Erythroblast (primary cell): ENCODE measurements at regions not wholly inside any gene's neighbourhood (a gene's known extent, or its start where the extent isn't known, plus 50 kb on each side); places are given as distances from the start of the nearest gene placed in this dataset.
A peak's percentile ranks its signal among the peaks of the same experiment; 100 is the strongest.

ENCODE experiments used
- DNase-seq, 2 experiments: peaks; one replicate each; lab custom pipeline; 2025; lab: John Stamatoyannopoulos, UW
- GATA1 ChIP-seq: IDR thresholded peaks from 2 replicates; pipeline ENCODE4 v1.6.1; 2011; ENCODE audit warnings: low read depth, mild to moderate bottlenecking, control low read depth, low read length, moderate library complexity
- POLR2A ChIP-seq: IDR thresholded peaks from 2 replicates; pipeline ENCODE4 v1.6.1; 2011; ENCODE audit warnings: mild to moderate bottlenecking, low read length

DNA sequence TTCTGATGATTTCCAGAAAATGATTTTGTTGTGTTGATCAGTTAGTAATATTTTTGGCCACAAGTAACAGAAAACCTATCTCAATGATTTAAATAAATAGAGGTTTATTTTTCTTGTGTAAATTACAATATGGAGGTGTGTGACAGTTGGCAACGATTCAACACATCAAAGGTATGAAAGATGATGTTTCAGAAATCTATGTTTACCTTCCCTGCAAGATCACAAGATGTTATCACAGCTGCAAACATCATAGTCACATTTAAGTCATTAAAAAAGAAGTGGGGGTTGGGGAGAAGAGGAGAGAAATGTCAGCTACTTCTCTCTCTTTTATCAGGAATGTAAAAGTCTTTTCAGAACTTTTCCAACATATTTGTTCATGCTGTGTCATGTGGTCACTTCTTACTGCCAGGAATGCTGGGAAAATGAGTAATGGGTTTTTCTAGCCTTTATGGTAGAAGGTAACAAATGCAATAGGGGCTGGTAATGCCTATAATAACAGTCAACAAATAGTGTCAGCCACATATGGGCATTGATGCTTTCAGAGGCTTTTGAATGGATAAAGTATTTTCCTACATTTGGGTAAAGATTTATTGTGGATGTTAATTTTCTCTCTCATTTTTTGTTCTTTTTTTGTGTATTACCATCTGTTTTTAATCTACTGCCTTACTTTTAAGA, 742.7 kb downstream of the TLE1 start:
- TF ChIP-seq GATA1: no peak
- TF ChIP-seq POLR2A: no peak

DNA sequence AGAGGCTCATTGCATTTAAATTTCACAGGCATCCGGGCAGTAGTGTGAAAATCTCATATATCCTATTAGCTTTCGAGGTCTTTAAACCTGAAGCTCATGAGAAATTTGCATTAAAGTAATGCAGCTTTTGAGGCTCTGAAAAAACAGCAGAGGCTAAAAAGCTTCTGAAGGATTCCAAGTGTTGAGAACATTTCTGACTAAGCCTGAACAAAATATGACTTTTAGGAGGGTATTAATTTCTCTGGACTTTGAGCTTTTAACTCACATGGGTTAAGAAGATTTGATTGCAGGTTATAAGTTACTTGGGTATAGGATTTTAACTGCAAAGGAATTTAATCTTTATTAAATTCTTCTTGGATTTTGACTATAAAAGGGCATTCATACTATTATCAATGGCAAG, 743.9 kb downstream of the TLE1 start:
- DNase-seq: no peak
- no peak for TF ChIP-seq POLR2A
- TF ChIP-seq GATA1: no peak

More for the DNA sequence above, 742.7 kb downstream of the TLE1 start:
- no peak for DNase-seq

DNA sequence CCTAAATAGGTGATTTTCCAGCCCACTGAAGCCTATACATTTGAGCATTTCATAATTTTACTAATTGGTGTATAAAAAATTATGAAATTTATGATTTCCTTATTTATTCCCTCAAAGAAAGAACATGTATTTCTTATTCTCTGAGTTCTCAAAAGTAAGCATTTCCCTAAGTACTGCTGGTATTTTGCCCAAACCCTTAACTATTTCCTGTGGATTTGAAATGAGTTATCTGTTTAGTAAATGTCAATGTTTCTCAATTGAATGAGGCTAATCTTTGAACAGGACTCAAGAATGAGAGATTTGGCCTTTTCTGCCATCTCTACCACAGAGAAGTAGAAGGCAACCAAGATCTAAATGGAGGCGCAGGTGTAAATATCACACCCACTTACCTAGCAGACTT, 751.7 kb downstream of the TLE1 start:
- no peak for TF ChIP-seq GATA1
- TF ChIP-seq POLR2A: no peak
- DNase-seq: no peak

DNA sequence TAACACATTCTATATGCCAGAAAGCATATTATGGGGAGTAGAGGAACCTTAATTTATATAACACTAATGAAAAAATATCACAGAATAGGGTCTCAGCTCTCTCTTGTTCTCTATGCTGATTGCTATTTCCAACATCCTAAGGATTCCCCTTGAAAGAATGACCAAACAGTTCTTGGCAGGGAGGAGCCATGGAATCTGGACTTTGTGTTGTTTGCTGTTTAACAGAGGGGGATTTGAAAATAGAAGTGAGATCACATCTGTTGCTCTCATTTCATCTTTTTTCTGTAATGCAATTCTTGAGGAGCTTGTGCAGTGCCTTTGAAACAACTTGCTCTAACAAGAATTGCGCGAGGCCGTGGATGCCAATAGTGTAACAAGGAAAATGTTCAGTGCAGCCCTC, 755.3 kb downstream of the TLE1 start:
- DNase-seq: no peak
- TF ChIP-seq GATA1 (no peak), POLR2A (no peak)

GRCh38 chr9:80932947-80933780, 756.2 kb downstream of the TLE1 start:
- TF ChIP-seq GATA1: no peak
- no peak for TF ChIP-seq POLR2A

GRCh38 chr9:80932181-80932580, 757.2 kb downstream of the TLE1 start:
- no peak for DNase-seq
- TF ChIP-seq POLR2A: no peak
- TF ChIP-seq GATA1: no peak

More at GRCh38 chr9:80932947-80933780, 756.2 kb downstream of the TLE1 start:
- DNase-seq: no peak

DNA sequence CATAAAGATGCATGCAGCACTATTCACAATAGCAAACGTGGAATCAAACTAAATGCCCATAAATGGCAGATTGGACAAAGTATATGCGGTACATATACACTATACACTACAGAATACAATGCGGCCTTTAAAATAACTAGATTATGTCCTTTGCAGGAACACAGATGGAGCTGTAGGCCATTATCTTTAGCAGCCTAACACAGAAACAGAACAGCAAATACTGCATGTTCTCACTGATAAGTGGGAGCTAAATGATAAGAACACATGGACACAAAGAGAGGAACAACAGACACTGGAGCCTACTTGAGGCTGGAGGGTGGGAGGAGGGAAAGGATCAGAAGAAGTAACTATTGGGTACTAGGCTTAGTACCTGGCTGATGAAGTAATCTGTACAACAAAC, 758.2 kb downstream of the TLE1 start:
- TF ChIP-seq POLR2A (no peak), GATA1 (no peak)
- DNase-seq: peak; percentile 3 to 71

DNA sequence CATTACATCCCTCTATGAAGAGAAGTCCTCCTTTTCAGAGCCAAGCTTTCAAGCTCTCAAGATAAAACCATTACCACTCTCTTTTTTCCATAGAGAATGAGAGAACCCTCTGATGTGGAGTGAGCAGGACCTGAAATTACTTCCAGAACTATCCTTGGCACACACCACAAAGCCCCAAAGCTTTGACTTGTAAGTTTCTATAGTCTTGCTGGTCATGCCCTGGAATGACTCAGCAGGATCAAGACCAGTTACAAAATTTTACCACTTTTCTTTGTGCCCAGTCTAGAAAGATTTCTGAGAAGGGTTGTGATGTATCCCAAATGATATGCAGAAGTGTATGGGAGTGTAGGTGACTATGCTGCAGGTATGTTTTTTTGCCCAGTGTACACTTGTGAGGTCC, 760.6 kb downstream of the TLE1 start:
- DNase-seq: no peak

GRCh38 chr9:80926611-80927010, 762.7 kb downstream of the TLE1 start:
- no peak for TF ChIP-seq POLR2A
- no peak for TF ChIP-seq GATA1
- no peak for DNase-seq

More for the DNA sequence above, 760.6 kb downstream of the TLE1 start:
- TF ChIP-seq POLR2A: no peak
- TF ChIP-seq GATA1: no peak

GRCh38 chr9:80922544-80922943, 766.8 kb downstream of the TLE1 start:
- no peak for DNase-seq
- TF ChIP-seq GATA1 (no peak), POLR2A (no peak)

GRCh38 chr9:80906728-80907127, 782.6 kb downstream of the TLE1 start:
- TF ChIP-seq GATA1: no peak
- no peak for TF ChIP-seq POLR2A
- DNase-seq: no peak

DNA sequence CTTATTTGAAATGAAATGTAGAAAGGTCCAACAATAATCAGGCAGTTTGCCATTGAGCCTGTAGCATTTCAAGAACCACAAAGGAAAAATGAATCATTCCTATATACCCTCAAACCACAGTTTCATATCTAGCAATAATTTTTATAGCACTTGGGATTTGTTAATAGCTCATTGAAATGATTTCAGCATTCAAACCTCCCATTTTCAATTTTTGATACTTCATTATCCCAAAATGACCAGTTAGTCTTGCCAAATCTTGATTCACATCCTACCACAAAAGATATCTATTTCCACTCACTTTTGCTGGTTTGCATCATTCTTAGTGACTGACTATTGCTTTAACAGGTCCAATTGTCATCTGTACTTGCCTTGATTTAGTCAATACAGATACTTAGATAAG, 790.1 kb downstream of the TLE1 start:
- TF ChIP-seq POLR2A (no peak), GATA1 (no peak)
- no peak for DNase-seq

DNA sequence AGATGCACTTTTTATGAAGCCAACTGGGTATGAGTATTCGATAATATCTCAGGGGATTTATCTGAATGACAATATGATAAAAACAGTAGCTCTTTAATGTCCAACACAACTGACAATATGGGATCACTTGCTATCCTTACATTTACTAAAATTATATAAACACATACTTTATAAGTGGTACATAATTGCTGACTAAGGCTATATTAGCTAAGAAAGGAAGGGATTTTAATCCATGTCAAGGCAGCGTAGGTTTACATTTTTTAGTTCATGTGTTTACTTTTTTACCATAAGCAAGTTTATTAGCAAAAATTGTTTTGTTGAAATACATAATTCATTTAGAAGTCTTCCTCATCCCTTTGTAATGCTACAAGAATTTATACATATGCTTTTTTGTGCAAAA, 796.2 kb downstream of the TLE1 start:
- DNase-seq: no peak
- no peak for TF ChIP-seq GATA1
- no peak for TF ChIP-seq POLR2A

- no peak for TF ChIP-seq POLR2A
- TF ChIP-seq GATA1: no peak
- no peak for DNase-seq
These were observed 796.6 kb downstream of the TLE1 start for GRCh38 chr9:80892703-80893102.
